Effector memory CD4-positive, alpha-beta T cell (primary cell): ENCODE measurements at regions not wholly inside any gene's neighbourhood (a gene's known extent, or its start where the extent isn't known, plus 50 kb on each side); places are given as distances from the start of the nearest gene placed in this dataset.
"Not testable (repeated sequence)": the region's sequence is repeated elsewhere in the genome, so short reads cannot be mapped to it uniquely, and the experiment has no call there.

Experiments used
- DNase-seq, 3 donors: peaks; one replicate each; pipeline ENCODE4 v3.0.0-alpha.2; 2020
- H3K27ac ChIP-seq: 2 replicates; pipeline ENCODE4 v1.7.0; 2013; ENCODE audit warnings: mild to moderate bottlenecking, low read length, moderate library complexity; ENCODE audit not compliant: insufficient read depth, poor library complexity, severe bottlenecking
- H3K27me3 ChIP-seq: replicated peaks from 2 replicates; pipeline ENCODE4 v1.7.0; 2013; ENCODE audit warnings: mild to moderate bottlenecking, low read length; ENCODE audit not compliant: insufficient read depth, control insufficient read depth, poor library complexity, severe bottlenecking
- H3K36me3 ChIP-seq: 2 replicates; pipeline ENCODE4 v1.7.0; 2013; ENCODE audit warnings: mild to moderate bottlenecking, low read length, moderate library complexity; ENCODE audit not compliant: control insufficient read depth, insufficient read depth
- H3K4me1 ChIP-seq: 2 replicates; pipeline ENCODE4 v1.7.0; 2013; ENCODE audit warnings: low read length, mild to moderate bottlenecking; ENCODE audit not compliant: control insufficient read depth, insufficient read depth, poor library complexity, severe bottlenecking
- H3K4me3 ChIP-seq: 2 replicates; pipeline ENCODE4 v1.7.0; 2013; ENCODE audit warnings: low read length, low read depth, mild to moderate bottlenecking; ENCODE audit not compliant: insufficient read depth, poor library complexity, severe bottlenecking
- H3K9me3 ChIP-seq: 2 replicates; pipeline ENCODE4 v1.7.0; 2013; ENCODE audit warnings: mild to moderate bottlenecking, low read length, moderate library complexity; ENCODE audit not compliant: control insufficient read depth

GRCh38 chr5:100641833-100642232 lies 106.7 kb downstream of the FAM174A start:
- no peak overlapping the region for H3K27ac ChIP-seq
- no peaks in the 10 kb centered on the region for H3K27me3 ChIP-seq
- H3K4me3 ChIP-seq = no peak overlapping the region
- no peaks in the 10 kb centered on the region for H3K4me1 ChIP-seq
- DNase-seq = no peak
- H3K9me3 ChIP-seq = no peaks in the 10 kb centered on the region
- H3K36me3 ChIP-seq = no peaks in the 10 kb centered on the region

GRCh38 chr5:100643473-100643872 lies 108.3 kb downstream of the FAM174A start:
- Histone ChIP-seq H3K9me3 (no peaks in the 10 kb centered on the region), H3K36me3 (no peaks in the 10 kb centered on the region), H3K4me1 (no peaks in the 10 kb centered on the region), H3K4me3 (no peak overlapping the region), H3K27ac (no peak overlapping the region), H3K27me3 (no peaks in the 10 kb centered on the region)
- DNase-seq = no peak

- Histone ChIP-seq H3K4me3 (no peak overlapping the region), H3K36me3 (no peaks in the 10 kb centered on the region), H3K27ac (no peak overlapping the region), H3K27me3 (no peaks in the 10 kb centered on the region), H3K9me3 (no peaks in the 10 kb centered on the region), H3K4me1 (no peaks in the 10 kb centered on the region)
- no peak for DNase-seq
Observed at GRCh38 chr5:100644185-100644584, 109.0 kb downstream of the FAM174A start.

DNA sequence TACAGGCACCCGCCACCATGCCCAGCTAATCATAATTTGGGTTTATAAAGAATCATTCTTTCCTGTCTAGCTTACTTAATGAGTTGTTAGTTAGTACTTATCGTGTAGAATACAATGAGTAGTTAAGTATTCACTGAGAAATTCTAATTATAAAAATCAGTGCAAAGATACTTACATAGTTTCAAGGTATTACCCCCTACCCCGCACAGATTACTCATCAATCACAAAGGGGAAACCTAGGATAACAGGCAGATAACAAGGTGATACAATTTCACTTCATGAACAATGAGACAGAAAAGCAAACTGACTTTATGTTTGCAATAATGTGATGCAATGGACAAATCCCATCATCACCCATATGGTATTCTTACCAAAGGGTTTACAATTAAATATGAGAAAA lies 109.6 kb downstream of the FAM174A start:
- H3K27ac ChIP-seq = no peak overlapping the region
- H3K4me1 ChIP-seq = no peaks in the 10 kb centered on the region
- DNase-seq = no peak
- no peaks in the 10 kb centered on the region for H3K9me3 ChIP-seq
- H3K36me3 ChIP-seq = no peaks in the 10 kb centered on the region
- no peak overlapping the region for H3K4me3 ChIP-seq
- H3K27me3 ChIP-seq = no peaks in the 10 kb centered on the region

GRCh38 chr5:100646011-100646410 lies 110.8 kb downstream of the FAM174A start:
- no peak for DNase-seq
- no peak overlapping the region for H3K27ac ChIP-seq
- no peaks in the 10 kb centered on the region for H3K9me3 ChIP-seq
- H3K4me3 ChIP-seq = no peak overlapping the region
- H3K27me3 ChIP-seq = no peaks in the 10 kb centered on the region
- H3K4me1 ChIP-seq = no peaks in the 10 kb centered on the region
- no peaks in the 10 kb centered on the region for H3K36me3 ChIP-seq

GRCh38 chr5:100646691-100647090 lies 111.5 kb downstream of the FAM174A start:
- H3K9me3 ChIP-seq = no peaks in the 10 kb centered on the region
- H3K27me3 ChIP-seq = no peaks in the 10 kb centered on the region
- no peak overlapping the region for H3K4me3 ChIP-seq
- no peaks in the 10 kb centered on the region for H3K4me1 ChIP-seq
- no peak overlapping the region for H3K27ac ChIP-seq
- no peak for DNase-seq
- H3K36me3 ChIP-seq = no peaks in the 10 kb centered on the region

DNA sequence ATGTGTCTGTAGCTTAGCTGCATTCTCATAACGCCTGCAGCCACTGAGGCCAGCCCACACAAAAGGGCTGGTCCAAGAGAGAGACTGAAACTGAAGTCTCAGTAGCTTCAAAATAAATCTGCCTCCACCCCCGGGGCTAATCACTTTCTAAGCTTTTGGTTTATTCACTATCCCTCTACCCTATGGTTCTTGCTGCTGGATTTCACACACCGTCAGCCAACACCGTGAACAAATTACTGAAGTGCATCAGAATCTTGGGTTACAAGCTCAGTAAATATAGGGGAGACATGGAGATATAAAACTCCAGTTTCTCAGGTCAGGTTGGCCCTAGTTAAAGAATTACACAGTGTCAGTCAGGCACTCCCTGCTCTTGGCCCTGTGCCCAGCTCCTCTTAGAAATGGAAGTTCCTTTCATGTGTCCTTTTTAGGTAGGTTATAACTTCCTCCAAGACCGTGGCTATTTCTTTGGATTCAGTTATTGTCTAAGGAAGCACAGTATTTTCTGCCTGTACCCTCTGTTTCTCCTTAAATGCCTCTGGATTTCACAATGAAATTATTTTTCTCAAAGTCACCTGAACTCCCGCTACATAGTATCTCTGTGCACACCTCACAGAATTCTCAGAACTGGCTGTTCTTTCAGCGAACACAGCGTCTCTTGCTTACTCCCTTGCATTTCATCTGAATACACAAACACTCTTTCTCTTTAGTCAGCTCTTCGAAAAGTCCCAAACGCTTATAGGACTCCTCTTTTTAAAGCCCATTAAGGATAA lies 112.5 kb downstream of the FAM174A start:
- Histone ChIP-seq H3K4me3 (peak overlapping the region; percentile 2), H3K27ac (peak overlapping the region; percentile 3), H3K4me1 (no peaks in the 10 kb centered on the region), H3K27me3 (no peaks in the 10 kb centered on the region), H3K36me3 (no peaks in the 10 kb centered on the region), H3K9me3 (no peaks in the 10 kb centered on the region)
- DNase-seq = no peak

DNA sequence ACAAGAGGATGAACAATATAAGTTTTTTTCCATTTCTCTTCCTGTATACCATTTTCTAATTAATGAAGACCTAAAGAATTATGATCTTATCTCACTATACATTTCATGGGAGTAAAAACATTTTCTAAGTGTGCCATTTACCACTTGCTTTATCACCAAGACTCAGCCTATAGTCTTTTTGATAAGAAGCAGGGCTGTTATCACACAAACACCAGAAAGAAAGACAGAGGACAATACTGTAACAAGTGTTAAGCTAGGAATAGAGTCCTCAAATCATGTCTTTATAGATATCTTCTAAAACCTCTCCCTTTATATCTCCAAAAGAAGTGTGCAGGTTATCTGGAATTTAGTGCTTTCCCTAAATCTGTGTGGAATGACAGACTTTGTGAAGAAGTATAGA lies 119.7 kb downstream of the FAM174A start:
- no peak for DNase-seq
- Histone ChIP-seq H3K36me3 (no peaks in the 10 kb centered on the region), H3K27ac (no peak overlapping the region), H3K9me3 (no peaks in the 10 kb centered on the region), H3K4me3 (no peak overlapping the region), H3K4me1 (no peaks in the 10 kb centered on the region), H3K27me3 (no peaks in the 10 kb centered on the region)

GRCh38 chr5:100656771-100657170 lies 121.6 kb downstream of the FAM174A start:
- H3K9me3 ChIP-seq, H3K4me3 ChIP-seq, DNase-seq, H3K27me3 ChIP-seq, H3K36me3 ChIP-seq, H3K4me1 ChIP-seq, H3K27ac ChIP-seq: not testable (repeated sequence)

DNA sequence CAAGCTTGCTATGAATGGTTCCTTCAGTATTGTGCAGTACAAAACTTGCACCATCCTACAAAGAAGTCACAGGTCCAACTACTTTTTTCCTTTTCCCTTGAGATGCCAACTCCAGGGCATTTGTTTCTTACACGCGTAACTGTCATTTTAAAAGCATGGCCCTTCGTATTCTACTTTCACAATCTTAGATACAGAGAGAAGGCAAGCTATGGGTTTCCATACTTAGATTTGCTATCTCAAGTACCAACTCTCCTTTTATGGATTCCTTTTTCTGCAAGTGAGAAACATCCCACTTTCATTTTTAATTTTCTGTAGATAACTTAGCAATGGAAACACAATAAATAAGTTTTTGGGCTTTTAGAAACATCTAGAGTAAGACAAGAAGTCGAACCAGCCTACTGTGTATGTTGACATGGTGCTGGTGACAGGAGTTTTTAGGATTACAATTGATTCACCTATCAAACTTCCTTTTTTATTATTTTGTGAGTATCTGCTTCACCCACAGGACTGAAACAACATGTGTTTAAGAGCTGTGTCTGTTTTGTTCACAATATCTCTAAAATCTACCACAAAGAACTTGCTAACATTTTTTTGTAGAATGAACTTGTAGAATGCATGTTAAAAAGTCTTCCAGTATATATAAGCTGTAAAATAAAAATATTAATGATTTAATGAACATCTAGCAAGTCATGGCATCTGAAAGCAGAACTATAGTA lies 124.1 kb downstream of the FAM174A start:
- Histone ChIP-seq H3K9me3 (no peaks in the 10 kb centered on the region), H3K27ac (no peak overlapping the region), H3K27me3 (no peaks in the 10 kb centered on the region), H3K4me1 (no peaks in the 10 kb centered on the region), H3K4me3 (no peak overlapping the region), H3K36me3 (no peaks in the 10 kb centered on the region)
- no peak for DNase-seq
